Cardiac fibroblast (primary cell): ENCODE measurements at regions not wholly inside any gene's neighbourhood (a gene's known extent, or its start where the extent isn't known, plus 50 kb on each side); places are given as distances from the start of the nearest gene placed in this dataset.

Experiments
- DNase-seq, 2 donors: peaks; one replicate each; pipeline versions ENCODE4 v3.0.0 to v3.0.0-alpha.2; 2010; ENCODE audit warnings: low read depth in 2 of 2
- H3K4me3 ChIP-seq, 2 donors: replicated peaks in 1 of 2; 1 replicate in 1 of 2; 2 replicates in 1 of 2; pipeline ENCODE4 v1.5.1; 2011; ENCODE audit warnings: low read depth in 2 of 2, low read length in 2 of 2, mild to moderate bottlenecking in 2 of 2, moderate library complexity in 1 of 2
- TF ChIP-seq, protein P1 (sequence below): IDR thresholded peaks from one replicate; pipeline ENCODE4 v1.5.1; 2011; ENCODE audit warnings: low read depth, mild to moderate bottlenecking, low read length, inconsistent platforms

DNA sequence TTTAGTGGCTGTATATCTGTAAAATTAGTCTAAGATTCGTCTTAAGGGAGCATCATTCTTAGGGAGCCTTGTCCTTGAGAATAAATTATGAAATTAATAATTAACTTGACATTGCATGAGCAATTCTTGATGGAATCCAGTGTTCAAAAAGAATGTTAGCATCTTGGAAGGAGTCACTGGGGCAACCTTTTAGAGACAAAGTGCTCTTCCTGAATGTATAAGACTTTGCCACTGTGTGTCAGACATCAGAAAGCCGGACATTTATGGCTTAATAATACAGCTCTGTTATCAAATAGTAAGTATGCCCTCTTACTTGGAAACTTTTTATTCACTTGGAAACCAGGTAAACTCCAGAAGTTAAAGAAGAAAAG, 83.3 kb downstream of the CCER1 start:
- H3K4me3 ChIP-seq, result no peak overlapping the region
- DNase-seq, result no peak
- TF ChIP-seq, protein P1, sequence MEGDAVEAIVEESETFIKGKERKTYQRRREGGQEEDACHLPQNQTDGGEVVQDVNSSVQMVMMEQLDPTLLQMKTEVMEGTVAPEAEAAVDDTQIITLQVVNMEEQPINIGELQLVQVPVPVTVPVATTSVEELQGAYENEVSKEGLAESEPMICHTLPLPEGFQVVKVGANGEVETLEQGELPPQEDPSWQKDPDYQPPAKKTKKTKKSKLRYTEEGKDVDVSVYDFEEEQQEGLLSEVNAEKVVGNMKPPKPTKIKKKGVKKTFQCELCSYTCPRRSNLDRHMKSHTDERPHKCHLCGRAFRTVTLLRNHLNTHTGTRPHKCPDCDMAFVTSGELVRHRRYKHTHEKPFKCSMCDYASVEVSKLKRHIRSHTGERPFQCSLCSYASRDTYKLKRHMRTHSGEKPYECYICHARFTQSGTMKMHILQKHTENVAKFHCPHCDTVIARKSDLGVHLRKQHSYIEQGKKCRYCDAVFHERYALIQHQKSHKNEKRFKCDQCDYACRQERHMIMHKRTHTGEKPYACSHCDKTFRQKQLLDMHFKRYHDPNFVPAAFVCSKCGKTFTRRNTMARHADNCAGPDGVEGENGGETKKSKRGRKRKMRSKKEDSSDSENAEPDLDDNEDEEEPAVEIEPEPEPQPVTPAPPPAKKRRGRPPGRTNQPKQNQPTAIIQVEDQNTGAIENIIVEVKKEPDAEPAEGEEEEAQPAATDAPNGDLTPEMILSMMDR, result no peak

DNA sequence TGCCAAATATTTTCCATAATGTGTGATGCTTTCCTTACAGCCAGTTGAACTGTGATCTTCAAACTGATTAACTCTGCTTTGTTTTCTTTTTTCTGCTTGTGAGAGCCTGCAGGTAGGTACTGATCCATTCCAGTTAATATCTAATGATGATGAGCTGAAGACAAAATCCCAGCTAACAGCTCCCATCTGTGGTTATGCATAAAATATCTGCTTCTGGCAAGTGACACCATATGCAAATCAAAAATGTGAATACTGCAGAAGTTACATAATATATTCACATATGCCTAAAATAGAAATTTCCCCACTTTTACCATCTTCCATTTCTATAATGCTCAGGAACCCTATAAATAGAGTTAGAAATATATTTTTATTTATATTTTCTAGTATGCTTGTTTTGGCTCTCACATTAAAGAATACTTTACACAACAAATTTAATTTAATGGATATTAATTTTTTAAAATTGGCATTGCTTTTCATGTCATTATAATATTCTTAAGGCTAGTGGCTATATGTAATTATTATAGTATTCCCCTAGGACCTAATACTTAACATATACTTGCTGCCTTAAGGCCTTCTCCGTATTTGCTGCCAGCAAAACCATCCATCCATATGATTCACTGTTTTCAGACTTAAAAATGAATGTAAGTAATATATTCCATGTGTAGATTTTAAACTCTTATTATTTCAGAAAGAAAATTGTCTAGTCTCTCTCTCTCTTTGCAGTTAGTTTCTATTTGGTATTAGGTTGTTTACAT, 83.8 kb downstream of the CCER1 start:
- DNase-seq, result no peak
- TF ChIP-seq, protein P1, result no peak
- no peak overlapping the region for H3K4me3 ChIP-seq

DNA sequence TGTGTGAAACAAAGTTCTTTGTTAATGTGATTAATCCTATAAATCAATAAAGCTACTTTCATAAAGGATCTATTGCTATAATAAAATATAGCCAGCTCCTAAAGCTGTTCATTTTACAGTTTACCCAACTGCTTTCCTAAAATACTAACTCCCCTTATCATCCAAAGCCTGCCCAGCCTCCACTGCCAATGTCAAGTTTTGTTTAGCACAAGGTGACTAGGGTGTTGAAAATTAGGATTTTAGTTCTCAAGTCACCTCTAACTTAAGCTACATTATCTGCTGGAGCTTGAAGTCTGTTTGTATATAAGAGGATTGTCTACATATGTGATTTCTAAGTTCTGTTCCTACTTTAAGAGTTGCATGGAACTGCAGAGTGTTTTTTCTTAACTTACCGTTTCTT, 86.3 kb downstream of the CCER1 start:
- TF ChIP-seq, protein P1, result no peak
- no peak for DNase-seq
- no peak overlapping the region for H3K4me3 ChIP-seq

DNA sequence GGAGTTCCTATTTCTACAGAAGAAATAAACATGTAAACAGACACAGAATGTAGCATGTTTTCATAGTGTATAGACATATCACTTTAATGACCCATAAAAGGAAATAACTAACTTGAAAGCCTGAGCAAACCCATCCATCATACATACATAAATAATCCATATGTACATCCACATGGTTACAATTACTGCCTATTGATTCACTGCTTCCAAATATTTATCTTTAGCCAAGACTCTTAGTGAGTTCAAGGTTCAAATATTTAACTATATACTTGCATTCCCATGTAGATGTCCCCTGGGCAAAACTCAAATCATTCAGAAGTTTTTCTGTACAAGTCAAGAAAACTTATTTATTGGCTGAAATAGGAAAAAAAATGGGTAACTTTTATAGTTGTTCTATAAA, 95.4 kb downstream of the CCER1 start:
- TF ChIP-seq, protein P1, result no peak
- H3K4me3 ChIP-seq, result no peak overlapping the region
- no peak for DNase-seq

DNA sequence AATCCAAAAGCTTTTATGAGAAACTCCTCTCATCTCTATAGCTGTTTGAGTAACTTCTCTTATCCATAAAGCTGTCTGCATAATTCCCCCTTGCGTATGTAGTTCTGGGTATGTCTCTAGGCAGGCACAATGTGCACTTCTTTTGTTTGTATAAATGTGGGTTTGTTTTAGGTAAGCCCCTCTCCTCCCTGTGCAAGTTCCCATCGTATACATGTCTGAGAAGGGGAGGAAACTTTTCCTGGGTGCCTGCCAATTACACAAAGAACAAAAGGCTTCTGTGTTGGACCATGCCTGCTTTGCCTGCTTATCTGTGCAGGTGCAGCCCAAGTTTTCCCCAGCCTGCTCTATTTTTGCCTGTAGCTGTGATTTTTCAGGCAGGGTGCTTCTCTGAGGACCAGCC, 96.7 kb downstream of the CCER1 start:
- DNase-seq, result peak in 1 of 2 donors; percentile 32
- TF ChIP-seq, protein P1, result no peak
- no peak overlapping the region for H3K4me3 ChIP-seq

DNA sequence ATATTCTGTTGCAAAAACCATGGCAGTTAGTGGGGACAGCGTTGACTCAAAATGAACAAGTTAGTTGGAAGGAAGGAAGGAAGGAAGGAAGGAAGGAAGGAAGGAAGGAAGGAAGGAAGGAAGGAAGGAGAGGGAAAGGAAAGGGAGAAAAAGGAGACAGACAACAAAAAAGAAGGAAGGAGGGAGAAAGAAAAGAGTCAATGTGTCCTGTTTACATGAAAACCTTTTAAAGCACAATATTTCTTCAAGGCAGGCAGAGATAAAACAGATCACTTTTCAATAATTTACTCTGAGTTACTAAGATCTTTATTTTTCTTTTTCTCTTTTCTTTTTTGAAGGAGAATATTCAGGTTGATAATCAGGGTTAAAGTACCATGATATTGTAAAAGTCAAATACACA, 99.4 kb downstream of the CCER1 start:
- H3K4me3 ChIP-seq, result no peak overlapping the region
- TF ChIP-seq, protein P1, result no peak
- DNase-seq, result no peak
